ENCODE measurements at regions not wholly inside any gene's neighbourhood (a gene's known extent, or its start where the extent isn't known, plus 50 kb on each side); places are given as distances from the start of the nearest gene placed in this dataset.
"Not testable (repeated sequence)": the region's sequence is repeated elsewhere in the genome, so short reads cannot be mapped to it uniquely, and the experiment has no call there.

DNA sequence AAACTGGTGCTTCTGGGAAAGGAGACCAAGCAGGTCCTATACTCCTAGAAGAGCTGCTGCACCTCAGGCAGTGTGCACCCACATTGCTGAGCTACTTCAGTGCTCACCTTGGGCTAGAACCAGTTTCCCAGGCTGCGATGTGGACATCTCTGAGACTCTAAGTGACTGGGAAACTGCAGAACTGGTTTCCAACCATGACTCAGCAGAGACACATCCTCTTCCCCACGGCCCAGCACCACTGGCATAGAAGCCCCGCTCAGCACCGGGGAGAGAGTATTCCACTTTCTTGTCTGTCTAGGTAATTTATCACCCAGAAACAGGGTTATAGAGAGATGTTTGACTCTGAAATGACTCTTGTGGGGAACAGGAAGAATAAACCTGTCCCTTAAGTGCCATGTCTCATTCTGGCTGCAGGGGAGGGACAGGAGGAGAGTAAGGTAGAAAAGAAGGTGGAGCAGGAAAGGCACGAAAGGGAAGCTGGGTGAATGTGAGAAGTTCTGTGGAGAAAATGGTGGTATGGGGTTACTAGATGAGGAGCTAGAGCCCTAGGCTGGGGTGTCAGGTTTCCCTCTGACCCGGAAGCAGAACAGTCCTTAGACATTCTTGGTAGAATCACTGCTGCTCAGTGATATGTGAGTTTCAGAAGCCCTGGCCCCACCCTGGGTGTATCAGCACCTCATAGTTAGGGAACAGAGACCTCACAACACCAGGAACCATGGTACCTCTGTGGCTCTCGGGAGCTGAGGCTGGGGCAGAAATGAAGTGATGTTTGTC is 340.4 kb upstream of the NCAM1 start:
- no peak for DNase-seq

DNA sequence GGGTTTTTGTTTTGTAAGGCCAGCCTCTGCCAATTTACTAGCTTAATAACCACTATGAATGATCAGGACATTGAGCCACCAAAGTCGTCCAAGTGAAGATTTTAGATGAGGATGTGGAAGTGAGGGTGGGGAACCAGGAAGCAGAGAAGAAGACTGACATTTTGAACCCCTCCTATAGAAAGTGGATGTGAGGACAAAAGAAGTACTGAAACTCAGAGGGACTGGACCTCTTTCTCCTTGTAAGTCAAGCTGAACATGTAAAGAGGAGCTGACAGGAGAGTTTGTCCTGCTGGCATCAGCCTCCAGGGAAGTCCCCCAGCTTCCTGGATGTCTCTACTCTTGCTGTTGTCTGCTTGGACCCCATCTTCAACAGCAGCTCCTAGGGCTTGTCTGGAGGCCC is 338.2 kb upstream of the NCAM1 start:
- DNase-seq: no peak

DNA sequence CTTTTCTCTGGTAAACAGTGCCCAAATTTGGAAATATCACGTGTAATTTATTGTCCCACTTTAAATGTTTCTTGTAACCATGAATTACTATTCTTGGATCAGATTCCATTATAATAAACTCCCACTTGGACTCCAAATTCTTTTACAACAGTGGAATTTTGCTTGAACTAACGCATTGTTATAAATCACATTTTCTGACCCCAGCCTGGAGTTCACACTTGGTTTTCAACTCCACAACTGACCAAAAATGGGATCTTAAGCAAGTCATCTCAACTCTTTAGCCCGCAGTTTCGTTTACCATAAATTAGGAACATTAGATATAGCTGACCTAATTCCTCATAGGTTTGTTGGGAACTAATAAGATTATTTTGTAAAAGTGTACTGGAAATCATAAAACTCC is 336.8 kb upstream of the NCAM1 start:
- DNase-seq: no peak

DNA sequence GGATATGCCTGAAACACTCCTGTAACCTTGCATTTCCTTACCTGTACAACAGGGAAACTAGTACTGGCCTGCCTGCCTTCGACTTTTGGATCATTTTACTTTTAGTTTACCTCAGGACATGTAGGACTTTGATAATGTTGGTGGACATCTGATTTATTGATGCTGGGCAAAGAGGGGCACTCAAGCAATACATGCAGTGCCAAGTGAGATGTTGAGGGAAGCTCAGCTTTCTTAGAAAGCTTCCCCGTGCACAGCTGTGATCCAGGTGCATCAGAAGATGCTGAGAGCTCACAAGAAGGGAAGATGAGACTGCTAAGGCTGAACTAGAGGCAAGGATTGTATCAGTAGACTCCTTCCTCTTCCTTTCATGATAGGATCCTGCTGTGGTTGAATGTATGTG is 336.2 kb upstream of the NCAM1 start:
- not testable (repeated sequence) for DNase-seq

DNA sequence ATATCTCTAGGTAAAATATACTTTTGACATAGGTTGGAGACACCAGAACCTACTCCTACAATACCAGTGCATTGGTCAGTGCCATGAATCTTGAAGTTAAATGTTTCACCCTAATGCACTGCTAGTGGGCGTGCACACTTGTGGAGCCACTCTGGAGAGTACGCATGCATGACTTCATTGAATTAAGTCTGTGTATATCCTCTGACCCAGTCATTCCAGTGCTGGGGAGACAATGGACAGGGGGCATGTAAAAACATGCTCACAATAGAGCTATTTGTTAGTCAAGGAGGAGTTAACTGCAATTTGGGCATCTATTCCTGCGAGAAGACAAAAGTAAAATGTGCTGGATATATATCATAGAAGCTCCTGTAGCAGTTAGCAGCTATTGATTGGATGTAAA is 335.4 kb upstream of the NCAM1 start:
- DNase-seq: no peak

DNA sequence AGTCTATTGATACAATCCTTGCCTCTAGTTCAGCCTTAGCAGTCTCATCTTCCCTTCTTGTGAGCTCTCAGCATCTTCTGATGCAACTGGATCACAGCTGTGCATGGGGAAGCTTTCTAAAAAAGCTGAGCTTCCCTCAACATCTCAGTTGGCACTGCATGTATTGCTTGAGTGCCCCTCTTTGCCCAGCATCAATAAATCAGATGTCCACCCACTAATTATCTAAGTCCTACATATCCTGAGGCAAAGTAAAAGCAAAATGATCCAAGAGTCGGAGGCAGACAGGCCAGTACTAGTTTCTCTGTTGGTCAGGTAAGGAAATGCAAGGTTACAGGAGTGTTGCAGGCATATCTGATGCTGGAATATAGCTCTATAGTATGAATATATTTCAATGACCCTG is 334.5 kb upstream of the NCAM1 start:
- DNase-seq: no peak

DNA sequence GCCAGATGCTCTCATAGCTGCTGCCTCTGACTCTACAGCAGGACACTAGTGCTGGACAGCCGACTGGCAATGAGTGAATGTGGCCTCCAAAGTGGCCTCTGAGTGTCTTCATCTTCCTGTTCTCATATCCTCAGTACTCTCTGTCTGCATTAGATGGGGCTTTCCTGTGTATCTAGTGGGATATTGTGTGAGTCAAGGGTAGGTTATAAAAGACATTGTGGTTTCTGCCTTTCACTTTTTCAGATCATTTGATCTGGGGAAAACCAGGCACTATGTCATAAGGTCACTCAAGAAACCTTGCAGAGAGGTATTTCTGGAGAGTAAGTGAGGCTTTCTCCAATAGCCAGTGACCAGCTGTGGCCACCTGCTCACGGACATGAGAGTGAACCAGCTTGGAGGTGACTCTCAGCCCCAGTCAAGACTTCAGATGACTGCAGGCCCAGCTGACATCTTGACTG is 333.6 kb upstream of the NCAM1 start:
- no peak for DNase-seq

DNA sequence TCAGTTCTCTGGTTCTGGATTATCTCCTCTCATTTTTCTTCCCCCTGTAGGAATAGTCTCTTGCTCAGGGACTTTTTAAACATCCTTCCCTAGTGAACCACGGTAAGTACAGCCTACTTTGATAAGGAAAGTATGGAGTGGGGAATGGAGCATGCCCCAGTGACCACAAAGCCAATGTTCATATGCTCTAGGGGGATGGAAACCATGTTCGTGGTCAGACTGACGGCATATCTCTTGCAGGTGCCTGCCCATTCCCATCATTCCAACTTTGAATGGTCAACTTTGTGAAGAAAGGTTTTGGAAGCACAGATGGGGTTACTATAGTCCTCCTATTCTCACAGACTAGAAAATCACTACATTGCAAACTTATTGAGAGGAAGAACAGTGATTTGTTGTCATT is 332.5 kb upstream of the NCAM1 start:
- DNase-seq: no peak

DNA sequence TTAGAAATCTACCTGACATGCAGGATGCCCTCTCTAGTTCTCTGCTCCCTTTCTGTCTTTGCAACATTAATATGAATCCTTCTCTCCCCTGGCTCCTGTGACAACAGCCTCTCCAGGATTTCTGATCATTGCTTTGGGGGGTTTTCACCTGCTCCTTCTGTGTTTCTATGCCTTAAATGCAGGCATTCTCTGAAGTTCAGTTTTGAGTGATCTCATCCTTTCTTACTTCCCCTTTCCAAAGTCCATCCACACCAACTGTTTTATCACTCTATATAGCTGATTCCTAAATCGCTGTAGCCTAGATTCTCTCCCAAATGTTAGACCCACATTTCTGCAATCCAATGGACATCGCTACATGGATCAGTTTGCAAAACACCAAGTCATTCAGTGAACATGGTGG is 330.7 kb upstream of the NCAM1 start:
- DNase-seq: no peak

DNA sequence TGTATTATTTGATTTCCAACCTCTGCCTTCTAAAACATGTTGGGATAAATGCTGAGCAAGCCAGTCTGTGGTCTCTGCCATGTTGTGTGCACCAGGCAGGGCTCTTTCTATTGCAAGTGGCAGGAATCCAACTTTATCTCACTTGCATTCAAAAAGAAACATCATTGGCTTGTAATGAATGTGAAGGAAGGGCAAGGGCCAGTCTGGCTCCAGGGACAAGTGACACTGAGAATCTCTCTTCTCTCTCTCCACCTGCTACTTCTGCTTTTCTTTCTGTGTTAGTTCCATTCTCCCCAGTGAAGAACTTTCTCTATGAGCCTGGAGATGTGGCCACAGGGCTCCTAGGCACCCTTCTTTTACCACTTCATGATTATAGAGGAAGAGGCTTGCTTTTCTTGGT is 329.9 kb upstream of the NCAM1 start:
- no peak for DNase-seq

DNA sequence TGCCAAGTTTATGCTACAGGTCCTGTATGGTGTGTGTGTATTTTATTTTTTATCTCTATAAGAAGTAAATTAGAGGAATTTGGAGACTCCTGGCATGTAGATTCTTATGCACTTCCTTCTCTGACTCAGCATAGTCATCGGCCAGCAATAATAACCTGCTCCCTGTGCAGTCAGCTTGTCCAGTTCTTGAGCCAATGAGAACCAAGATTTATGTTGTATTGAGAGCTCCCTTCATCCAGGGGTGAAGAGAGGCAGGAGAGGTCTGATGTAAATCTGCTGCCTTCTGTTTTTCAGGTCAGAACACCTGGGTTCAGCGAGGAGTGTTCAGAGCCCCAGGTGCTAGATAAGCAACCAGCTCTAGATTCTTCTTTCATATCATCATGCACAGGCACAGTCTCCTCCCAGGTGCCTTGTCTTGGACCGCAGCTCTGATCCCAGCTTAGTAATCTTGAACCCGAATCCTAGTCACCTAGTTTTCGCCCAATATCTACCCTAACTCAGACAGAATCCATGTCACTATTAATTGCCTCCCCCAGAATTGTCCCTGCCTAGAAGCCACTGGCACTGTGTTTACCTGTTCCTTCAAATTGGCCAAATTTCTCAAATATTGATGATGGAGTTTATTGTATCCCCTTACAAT is 328.2 kb upstream of the NCAM1 start:
- DNase-seq: no peak

DNA sequence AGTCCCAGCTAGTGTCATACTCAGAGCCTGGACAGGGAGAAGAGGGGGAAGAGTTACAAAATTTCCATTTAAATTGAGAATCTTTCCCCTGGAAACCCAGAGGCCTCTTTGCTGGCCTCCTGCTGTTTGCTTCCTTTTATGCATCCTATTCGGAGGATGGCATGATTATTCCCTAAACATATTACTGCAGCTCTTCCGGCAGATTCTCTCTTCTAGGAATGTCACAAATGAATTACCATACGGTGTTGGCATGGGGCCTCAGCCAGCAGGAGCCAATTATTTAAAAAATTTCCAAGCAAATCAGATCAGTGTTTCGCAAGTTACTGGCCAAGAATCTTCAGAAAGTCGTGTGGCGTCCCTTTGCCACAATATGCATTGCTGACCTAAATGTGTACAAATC is 326.7 kb upstream of the NCAM1 start:
- no peak for DNase-seq

DNA sequence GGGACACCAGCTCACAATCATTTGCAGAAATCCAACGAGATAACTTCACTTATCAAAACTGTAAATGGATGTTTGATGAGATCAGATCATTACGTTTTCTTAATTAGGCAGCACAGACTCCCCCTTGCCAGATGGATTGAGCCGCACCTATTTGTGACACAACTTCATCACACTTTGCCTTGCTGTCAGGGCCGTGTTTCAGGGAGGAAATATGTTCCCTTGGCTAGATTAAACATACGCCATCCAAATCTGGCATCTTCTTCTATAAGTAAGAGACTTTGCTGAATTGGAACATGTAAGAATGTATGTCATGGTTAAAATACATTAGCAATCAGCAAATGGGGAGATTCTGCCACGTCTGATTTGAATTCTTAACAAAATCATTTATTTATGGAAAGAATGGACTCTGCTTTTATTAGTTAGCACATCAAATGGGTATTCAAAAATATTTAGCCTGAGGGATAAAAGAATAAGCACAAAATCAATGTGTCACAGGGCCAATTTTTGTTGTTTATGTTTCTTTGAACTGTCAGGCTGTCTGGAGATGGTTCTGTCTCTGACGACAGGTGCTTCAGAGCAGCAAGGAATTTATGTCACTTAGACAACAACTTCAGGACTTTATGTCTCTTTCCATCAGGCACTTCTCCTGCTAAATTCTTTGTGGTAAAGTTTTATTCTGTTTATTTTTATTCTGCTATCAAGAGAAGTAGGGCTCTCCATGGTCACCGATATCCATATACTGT is 326.1 kb upstream of the NCAM1 start:
- no peak for DNase-seq

DNA sequence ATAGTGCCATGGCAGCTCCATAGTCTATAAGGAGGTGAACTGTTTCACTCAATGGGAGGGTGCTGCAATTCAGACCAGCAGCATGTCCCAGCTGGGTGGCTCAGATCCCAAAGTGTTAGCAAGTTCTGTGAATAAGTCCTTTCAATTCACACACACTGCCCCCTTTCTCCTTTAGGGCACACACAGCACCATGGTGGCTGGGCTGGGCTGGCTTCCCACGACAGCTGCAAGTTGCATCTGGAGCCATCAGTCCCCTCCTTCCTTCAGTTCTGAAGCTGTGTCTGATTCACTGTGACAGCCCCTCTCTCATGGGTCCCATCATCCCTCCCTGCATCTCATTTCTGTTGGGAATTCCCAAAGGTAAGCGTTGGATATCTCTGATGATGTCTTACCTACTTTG is 324.1 kb upstream of the NCAM1 start:
- no peak for DNase-seq

DNA sequence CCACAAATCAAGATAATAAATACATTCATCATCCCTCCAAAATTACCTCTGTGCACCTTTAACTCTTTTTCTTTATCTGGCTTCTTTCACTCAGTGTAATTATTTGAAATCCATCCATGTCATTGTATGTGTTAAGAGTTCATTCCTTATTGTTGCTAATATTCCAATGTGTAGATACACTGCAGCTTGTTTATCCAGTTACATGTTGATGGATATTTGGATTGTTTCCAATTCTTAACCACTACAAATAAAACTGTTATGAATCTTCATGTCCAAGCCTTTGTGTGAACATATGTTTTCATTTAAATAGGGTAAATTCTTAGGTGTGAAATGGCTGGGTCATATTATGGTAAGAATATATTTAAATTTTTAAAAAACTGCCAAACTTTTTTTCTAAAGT is 323.3 kb upstream of the NCAM1 start:
- no peak for DNase-seq

DNA sequence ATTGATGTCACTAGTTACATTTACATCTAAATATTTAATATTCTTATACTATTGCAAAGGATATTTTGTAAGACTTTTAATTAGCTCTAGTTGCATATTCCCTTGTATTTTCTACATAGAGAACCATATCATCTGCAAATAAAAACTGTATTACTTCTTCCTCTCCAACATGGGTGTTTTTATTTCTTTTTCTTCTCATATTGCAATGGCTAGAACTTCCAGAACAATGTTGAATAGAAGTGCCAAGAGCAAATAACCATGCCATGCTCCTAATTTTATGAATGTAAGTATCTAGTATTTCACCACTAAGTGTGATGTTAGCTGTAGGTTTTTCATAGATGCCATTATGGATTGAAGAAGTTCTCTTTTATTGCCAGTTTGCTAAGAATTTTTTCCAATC is 321.8 kb upstream of the NCAM1 start:
- no peak for DNase-seq

DNA sequence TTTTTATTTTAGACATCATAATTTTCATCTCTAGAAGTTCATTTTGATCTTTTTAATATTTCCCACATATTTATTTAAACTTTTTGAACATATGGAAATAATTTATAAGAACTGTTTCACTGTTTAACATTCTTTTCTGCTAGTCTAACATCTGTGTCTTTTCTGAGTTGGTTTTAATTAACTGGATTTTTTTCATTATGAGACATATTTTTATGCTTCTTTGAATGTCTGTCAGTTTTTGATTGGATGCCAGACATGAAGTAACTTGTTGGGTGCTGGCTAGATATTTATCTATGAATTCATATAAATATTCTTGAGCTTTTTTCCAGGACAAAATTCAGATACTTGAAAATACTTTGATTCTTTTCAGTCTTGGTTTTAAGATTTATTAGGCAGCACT is 317.8 kb upstream of the NCAM1 start:
- no peak for DNase-seq

DNA sequence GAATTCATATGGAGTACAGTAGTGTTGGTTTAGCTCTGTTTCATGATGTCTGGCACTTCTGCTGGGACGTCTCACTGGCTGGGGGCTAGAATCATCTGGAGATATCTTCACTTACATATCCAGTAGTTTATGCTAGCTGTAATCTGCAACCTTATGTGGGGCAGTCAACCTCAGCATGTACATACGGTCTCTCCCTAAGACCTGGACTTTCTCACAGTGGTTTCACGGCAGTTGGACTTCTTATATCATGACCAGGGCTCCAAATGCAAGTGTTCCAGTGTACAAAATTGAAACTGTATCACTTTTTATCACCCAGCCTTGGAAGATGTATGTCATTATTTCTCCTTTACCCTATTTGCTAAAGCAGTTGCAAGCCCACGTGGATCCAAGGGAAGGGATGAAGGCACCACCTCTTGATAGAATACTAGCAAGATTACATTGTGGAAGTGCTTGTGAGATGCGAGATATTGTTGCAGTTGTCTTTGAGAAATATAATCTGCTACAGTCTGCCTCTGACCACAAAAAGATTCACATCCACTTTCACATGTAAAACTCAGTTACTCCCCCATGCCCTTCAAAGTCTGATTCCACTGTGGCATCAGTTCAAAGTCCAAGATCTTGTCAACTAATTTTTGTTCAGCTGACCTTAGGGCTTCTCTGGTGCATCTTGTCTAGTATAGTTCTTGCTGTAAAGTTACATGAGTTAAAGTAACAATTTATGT is 316.6 kb upstream of the NCAM1 start:
- DNase-seq: no peak

DNA sequence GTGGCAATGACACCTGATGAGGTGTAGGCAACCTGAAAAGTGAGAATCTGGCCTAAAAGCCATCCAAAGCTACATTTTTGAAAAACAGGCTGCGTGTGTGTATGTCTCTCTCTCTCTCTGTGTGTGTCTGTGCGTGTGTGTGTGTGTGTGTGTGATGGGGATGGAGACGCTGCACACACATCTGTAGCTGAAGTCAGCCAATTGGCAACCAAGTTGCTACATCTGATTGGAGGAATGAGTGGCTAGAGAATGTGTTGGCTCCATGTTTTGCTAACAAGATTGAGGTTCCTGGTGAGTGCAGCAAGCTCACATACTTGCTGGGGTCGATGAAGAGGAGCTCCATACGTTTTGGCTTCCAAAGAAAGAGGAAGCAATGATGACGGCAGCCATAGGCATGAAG is 311.4 kb upstream of the NCAM1 start:
- DNase-seq: no peak

DNA sequence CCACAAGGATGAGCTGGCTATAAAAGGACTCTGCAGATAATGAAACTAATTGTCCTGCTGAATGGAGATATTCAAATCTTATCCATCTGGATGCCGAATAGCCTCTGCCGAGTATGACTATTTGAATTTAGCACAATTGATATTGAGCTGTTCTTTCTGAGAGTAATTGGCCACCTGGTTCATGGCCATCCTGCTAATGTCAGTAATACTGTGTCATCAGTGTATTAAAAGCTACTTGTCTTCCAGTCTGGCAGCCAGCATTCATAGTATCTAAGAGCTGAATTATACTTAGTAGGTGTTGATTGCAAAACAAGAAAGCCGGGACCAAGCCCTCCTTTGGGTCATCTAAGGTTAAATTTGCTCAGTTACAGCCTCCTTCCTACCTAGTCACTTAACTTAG is 310.7 kb upstream of the NCAM1 start:
- no peak for DNase-seq

DNA sequence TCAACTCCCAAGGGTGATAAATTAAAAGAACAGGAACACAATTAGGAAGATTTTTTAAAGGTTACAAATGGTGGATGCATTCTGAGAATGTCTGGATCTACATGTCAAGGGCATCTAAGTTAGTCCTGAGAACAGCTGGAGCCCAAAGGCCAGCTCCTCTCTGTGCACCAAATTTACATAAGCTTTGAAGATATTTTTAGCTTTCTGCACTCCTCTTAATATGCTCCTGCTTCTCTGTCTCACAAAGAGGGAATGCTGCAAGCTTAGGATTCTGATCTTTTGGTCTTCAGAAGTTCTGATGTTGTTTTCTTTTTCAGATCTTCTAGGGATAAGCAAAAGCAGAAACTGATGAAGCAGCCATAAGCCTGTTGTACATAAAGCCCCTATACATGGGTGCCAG is 309.8 kb upstream of the NCAM1 start:
- DNase-seq: no peak

DNA sequence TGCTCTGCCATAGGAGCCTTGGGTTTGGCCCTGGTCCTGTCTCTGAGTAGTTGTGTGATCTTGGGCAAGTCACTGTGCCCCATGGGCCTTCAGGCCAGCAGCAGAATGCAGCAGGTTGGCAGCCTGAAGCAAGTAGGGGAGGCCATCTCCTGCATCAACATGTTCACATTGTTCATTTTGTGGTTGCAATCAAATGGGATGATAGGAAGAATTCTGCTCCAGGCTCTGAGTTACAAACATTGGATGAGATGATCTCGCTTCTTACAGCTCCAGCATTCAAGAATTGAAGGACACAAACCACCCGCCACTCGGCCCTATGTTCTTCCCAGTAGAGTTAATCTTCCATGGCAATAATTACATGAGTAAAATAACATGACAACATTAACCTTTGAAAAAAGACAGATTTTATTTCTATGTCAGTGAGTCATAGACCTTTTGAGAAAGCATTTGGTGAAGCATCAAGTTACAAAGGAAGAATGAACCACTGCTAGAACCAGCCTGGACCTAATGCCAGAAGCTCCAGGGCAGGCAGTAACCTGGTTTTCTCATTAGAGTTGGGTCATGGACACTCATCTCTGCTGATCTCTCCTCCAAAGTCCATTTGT is 308.3 kb upstream of the NCAM1 start:
- peak; percentile 67 for DNase-seq

DNA sequence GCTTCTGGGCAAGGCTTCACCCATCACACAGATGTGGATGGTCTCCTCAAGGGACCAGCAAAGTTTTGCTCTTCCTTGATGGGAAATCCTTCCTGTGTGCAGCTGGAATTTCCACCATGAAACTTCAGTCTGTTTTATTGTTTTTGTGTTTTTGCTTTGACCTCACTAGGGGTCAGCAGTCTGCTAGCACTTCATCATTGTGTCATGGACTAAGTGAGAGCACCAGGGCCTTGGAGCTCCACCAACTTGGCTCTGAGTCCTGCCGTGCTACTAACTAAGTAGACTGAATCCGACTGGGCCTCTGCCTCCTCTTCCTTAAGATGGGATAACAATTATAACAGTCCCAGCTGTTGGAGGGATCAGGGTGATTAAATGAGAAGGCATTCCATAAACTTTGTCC is 305.8 kb upstream of the NCAM1 start:
- peak; percentile 82 for DNase-seq
